ENCODE measurements at regions not wholly inside any gene's neighbourhood (a gene's known extent, or its start where the extent isn't known, plus 50 kb on each side); places are given as distances from the start of the nearest gene placed in this dataset.

- 52% methylated on average over 3 of the region's 3 CpGs for WGBS (ENCODE audit: low lambda C conversion rate, missing lambda C conversion rate)
- Histone ChIP-seq H3K4me3 (no peak overlapping the region), H4K20me1 (ENCODE audit: insufficient read depth, poor library complexity, severe bottlenecking) (no peaks in the 10 kb centered on the region), H3K79me2 (no peaks in the 10 kb centered on the region), H3K4me2 (no peak overlapping the region), H3K27ac (no peak overlapping the region), H3K9me2 (replicated peaks; ENCODE audit: insufficient read depth) (no peaks in the 10 kb centered on the region), H3K9me3 (ENCODE audit: low read depth) (no peaks in the 10 kb centered on the region), H3K36me3 (replicated peaks; ENCODE audit: insufficient read depth, low read depth) (no peaks in the 10 kb centered on the region), H3K27me3 (no peaks in the 10 kb centered on the region), H2AFZ (no peak overlapping the region), H3K4me1 (ENCODE audit: insufficient read depth) (peaks cover 6% of the 10 kb centered on the region)
- no peak for TF ChIP-seq EZH2phosphoT487 (IDR thresholded peaks at IDR 0.05; ENCODE audit: low read depth, severe bottlenecking, unreplicated experiment)
- TF ChIP-seq CTCF (IDR thresholded peaks at IDR 0.05; ENCODE audit: poor library complexity) = no peak
- TF ChIP-seq EZH2 (IDR thresholded peaks at IDR 0.05; ENCODE audit: borderline replicate concordance) = no peak
- DNase-seq (ENCODE audit: low spot score) = no peak
Observed at GRCh38 chr3:30982416-30983075, 88.1 kb upstream of the GADL1 start.

GRCh38 chr3:30984855-30985749 is 90.6 kb upstream of the GADL1 start:
- Histone ChIP-seq H3K9me3 (ENCODE audit: low read depth) (no peaks in the 10 kb centered on the region), H3K4me2 (peak overlapping the region; percentile 51), H3K36me3 (replicated peaks; ENCODE audit: insufficient read depth, low read depth) (no peaks in the 10 kb centered on the region), H3K4me1 (ENCODE audit: insufficient read depth) (peaks cover 6% of the 10 kb centered on the region), H3K79me2 (no peaks in the 10 kb centered on the region), H2AFZ (no peak overlapping the region), H3K27me3 (no peaks in the 10 kb centered on the region), H4K20me1 (ENCODE audit: insufficient read depth, poor library complexity, severe bottlenecking) (no peaks in the 10 kb centered on the region), H3K4me3 (no peak overlapping the region), H3K9me2 (replicated peaks; ENCODE audit: insufficient read depth) (no peaks in the 10 kb centered on the region), H3K27ac (no peak overlapping the region)
- no peak for DNase-seq (ENCODE audit: low spot score)
- no peak for TF ChIP-seq EZH2 (IDR thresholded peaks at IDR 0.05; ENCODE audit: borderline replicate concordance)
- no peak for TF ChIP-seq CTCF (IDR thresholded peaks at IDR 0.05; ENCODE audit: poor library complexity)
- TF ChIP-seq EZH2phosphoT487 (IDR thresholded peaks at IDR 0.05; ENCODE audit: low read depth, severe bottlenecking, unreplicated experiment) = no peak
- 27% methylated on average over 4 of the region's 4 CpGs for WGBS (ENCODE audit: low lambda C conversion rate, missing lambda C conversion rate)

GRCh38 chr3:30986551-30986950 is 92.1 kb upstream of the GADL1 start:
- H3K27me3 ChIP-seq = no peaks in the 10 kb centered on the region
- no peaks in the 10 kb centered on the region for H3K9me3 ChIP-seq (ENCODE audit: low read depth)
- H3K79me2 ChIP-seq = no peaks in the 10 kb centered on the region
- H2AFZ ChIP-seq = no peak overlapping the region
- no peaks in the 10 kb centered on the region for H3K9me2 ChIP-seq (replicated peaks; ENCODE audit: insufficient read depth)
- TF ChIP-seq CTCF (IDR thresholded peaks at IDR 0.05; ENCODE audit: poor library complexity) (no peak), EZH2 (IDR thresholded peaks at IDR 0.05; ENCODE audit: borderline replicate concordance) (no peak), EZH2phosphoT487 (IDR thresholded peaks at IDR 0.05; ENCODE audit: low read depth, severe bottlenecking, unreplicated experiment) (no peak)
- H3K36me3 ChIP-seq (replicated peaks; ENCODE audit: insufficient read depth, low read depth) = no peaks in the 10 kb centered on the region
- H3K4me1 ChIP-seq (ENCODE audit: insufficient read depth) = peaks cover 6% of the 10 kb centered on the region
- H4K20me1 ChIP-seq (ENCODE audit: insufficient read depth, poor library complexity, severe bottlenecking) = no peaks in the 10 kb centered on the region
- H3K4me3 ChIP-seq = no peak overlapping the region
- H3K4me2 ChIP-seq = no peak overlapping the region
- no peak overlapping the region for H3K27ac ChIP-seq
- DNase-seq (ENCODE audit: low spot score) = no peak
- 89% methylated on average over 3 of the region's 3 CpGs for WGBS (ENCODE audit: low lambda C conversion rate, missing lambda C conversion rate)
